CD4-positive, alpha-beta T cell treated with Interleukin-21 for 1 hour (primary cell): ENCODE measurements at regions not wholly inside any gene's neighbourhood (a gene's known extent, or its start where the extent isn't known, plus 50 kb on each side); places are given as distances from the start of the nearest gene placed in this dataset.

Experiments used
- DNase-seq: peaks from one replicate; pipeline ENCODE4 v3.0.0-alpha.2; 2020

DNA sequence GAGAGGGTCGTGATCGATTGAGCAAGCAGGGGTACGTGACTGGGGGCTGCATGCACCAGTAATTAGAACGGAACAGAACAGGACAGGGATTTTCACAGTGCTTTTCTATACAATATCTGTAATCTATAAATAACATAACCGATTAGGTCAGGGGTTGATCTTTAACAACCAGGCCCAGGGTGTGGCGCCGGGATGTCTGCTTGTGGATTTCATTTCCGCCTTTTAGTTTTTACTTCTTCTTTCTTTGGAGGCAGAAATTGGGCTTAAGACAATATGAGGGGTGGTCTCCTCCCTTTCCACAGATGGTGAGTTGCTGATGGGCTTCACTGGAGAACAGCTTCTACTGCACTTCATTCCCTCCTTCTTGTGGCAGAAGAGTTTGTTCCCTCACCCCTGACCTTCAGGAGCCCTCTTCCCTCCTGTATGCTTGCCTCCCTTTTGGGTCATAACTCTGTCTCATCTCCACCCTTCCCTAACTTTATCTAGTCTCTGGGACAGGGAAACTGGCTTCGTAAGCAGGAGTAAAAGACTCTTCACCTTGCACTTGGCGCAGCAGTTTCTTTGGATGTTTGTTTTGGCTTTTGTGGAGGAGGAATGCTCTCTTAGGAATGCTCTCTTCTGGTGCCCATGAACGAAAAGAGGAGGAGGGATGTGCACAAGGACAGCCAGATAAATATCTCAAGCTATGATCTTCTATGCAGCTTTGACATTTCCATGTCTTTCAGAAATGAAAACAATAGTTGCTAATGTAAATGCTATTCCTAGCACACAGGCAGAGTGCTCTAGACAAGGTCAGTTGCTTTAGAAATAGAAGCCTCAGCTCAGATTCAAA is 139.8 kb upstream of the RPS23 start:
- DNase-seq: no peak

DNA sequence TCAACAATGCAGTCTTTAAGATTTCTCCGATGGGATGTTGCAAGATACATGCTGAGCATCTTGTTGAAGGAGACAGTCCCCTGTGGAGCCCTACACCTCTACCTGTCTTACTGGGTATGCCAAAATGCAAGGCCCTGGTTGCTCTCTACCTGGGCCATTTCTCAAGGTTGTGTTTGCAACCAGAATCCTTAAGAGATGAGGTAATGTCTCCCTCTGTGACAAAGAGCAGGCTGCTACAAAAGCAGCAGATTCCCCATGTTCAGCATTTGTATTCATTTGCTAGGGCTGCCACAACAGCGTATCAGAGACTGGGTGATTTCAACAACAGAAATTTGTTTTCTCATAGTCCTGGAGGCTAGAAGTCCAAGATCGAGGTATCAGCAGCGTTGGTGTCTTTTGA is 138.4 kb upstream of the RPS23 start:
- no peak for DNase-seq

DNA sequence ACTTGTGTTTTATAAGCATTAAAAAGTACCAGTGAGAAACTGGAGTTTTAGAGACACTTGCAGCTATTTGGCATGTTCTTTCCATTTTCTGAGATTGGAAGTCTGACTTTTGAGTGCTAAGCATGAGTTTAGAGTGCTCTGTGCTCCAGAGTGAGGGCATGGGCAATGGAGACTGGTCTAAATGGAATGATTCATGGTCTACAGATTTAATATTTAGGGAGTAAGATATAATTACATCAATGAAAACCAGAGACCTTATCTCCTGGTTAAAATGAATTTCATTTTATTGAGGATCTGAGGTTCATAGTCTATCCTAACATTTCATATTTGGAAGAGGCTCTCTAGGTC is 135.9 kb upstream of the RPS23 start:
- DNase-seq: no peak

DNA sequence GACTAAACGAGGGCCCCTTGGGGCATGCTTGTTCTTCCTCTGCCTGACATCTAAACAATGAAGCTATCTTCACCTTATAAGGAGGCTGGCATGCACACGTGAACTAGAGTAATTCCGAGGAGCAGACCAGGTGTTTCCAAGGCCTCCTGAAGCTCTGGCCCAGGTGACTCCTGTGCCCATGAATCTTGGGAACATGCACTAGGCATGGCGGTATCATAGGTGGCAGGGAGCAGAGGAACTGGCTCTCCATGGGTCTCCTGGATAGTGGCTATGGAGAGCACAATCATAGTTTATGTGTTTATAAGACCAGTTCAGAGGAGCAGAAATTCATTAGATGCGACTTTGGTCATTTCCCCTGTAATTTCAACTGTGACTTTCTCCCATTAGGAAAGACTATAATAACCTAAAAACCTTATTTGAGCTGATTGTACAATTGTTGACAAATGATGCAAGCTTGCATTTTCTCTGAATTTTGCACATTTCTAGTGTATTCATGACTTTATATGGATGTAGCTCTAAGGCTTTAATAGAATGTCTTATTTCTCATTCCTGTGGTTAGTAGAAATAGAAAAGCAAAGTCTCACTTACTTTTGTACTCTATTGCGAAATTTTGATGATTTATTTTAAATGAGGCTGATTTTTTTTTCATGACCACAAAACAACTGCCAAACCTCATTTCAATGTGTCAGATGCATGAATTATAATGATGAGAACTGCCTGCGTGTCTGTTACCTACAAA is 135.3 kb upstream of the RPS23 start:
- DNase-seq: no peak

DNA sequence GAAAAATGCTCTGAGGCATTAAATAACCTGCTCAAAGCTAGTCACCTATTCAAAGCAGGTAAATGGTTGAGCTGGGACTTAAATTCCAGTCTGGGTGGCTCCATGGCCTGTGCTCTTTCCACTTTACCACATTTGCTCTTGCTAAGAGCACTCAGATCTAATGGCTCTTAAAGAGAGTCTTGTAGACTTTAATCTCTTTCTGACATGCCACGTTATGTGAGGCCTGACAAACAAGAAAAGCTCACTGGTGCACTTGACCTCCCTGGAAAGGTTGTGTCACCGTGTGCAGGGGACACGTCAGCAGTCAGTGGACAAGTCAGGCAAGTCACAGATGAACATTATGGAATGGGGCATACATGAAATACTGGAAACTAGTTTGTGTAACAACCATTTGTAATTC is 129.9 kb upstream of the RPS23 start:
- DNase-seq: no peak

DNA sequence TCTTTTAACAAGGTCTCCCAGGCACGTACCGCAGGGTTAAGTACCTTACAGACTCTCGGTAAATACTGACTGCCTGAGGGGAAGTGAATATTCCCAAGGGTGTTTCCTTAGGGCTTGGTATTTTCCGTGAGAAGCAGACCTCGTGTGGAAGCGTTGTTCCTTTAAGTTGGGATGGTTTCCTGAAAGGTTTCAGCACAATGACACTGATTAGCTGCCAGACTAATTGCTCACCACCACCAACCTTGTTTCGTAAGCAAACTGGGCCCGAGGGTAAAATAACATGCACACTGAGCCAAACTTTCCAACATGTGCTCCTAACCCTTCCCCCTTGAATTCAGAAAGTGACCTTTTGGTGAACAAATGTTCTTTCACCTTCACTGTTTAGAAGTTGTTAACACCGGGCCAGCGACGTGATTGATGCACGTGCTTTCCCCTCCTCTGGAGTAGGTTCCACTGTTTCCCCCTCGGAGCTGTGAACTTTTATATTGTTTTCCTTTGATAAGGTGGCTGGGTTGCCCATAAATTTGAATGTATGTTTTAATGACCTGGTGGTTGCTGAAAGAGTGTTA is 128.1 kb upstream of the RPS23 start:
- DNase-seq: no peak

DNA sequence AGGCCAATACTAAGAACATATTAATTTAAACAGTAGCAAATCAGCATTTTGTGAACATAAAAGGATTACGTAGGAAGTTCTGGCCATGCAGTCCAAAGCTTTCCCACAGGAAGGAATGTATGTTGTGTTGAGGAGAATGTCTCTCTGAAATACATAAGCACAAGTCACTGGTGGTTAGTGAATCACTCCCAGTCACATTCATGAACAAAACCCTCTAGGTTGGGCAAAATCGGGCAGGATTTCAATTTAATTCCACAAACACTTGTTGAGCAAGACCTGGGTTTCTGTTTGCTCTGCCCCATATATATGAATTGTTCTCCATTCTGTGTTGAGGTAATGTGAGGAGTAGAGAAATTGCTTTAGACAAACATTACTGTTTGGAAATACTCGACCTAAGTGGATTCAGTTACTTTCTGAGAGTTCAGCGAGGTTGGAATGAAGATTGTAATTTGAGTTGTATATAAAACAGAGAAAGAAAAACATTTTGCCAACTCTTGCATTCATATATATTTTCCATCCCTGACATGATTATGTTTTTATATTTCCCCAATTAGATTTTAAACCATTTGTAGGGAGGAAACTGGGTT is 127.6 kb upstream of the RPS23 start:
- DNase-seq: no peak

DNA sequence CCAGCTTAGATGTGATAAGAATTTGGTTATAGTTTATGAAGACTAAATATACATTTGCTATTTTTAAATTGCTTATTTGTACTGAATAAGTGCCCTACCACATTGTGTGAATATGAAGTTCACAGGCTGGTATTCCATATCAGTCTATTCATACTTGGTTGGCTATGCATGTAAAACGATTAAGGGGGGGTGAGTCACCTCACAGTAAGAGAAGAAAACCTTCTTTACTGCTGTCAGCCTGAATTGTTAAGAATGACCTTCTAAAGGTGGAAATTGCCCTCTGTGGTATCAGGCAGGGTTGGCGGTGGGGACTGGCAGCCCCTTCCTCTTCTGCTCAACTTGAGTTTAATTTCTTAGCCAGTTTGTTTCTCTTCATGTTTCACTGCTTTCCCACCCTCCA is 127.0 kb upstream of the RPS23 start:
- no peak for DNase-seq

DNA sequence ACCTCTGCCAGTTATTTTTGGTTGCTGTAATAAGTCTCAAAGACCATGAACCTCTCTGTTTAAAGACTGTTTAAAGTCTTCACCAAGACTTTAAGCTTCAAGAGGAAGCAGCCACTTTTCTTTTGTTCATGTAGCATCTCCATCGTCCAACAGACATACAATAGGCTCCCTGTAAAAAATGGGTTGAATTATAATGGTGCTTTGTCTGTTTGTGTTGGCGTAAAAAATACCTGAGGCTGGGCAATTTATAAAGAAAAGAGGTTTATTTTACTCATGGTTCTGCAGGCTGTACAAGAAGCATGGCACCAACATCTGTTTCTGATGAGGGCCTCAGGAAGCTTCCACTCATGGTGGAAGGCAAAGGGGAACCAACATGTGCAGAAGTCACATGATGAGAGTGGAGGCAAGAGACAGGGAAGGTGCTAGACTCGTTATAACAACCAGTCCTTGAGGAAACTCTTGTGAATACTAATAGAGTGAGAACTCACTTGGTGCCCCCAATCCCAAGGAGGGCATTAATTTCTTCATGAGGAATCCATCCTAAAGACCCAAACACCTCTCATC is 126.3 kb upstream of the RPS23 start:
- no peak for DNase-seq

DNA sequence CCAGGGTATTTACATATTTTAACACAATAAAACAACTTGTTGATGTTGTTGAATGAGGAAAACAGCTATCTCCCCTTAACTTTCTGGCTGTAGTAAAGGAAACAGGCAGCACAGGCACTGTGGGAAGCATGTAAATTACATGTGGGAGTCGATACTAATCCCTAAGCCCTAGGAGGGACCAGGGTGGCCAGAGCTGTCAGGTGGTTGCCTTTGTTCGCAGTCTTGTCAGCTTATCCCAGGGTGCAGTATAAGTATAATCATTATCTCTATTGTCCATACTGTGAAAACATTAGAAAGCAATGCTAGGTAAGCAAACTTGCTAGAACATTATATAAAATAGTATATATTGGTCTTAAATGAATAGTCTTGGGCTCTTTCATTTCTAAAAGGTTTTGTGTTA is 125.6 kb upstream of the RPS23 start:
- DNase-seq: no peak

DNA sequence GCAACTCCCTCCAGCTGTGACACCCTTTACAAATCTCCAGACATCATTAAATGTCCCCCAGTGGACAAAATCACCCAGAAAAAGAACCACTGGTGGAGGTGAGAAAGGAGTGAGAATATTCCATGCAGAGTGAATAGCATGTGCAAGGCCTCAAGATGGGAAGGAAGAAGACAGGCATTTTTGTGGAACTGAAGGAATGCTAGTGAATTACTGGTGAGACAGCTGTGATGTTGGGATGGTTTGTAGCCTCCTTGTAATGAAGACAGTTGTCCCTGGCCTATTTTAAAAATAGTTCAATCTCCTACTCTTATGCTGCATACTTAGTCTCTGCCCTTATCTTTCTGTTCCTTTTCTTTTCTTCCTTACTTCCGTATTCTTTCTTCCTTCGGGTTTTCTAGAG is 124.9 kb upstream of the RPS23 start:
- DNase-seq: no peak

DNA sequence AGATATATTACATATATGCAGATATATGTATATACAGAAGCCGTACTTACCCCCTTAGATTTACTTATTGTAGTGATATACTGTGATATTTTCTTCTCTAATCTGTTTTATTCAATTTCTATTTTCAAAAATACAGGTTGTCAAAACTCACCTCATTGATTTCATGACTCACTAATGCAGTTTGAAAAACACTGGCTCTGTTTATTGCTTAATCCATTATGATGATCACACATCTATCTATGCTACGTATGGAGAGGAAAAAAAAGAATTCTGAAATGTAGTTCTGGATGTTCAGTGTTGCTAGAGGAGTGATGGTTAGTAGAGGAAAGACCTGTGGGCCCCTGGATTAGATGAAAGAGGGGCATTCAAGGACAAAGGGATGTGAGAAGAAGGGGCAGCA is 121.0 kb upstream of the RPS23 start:
- DNase-seq: no peak

DNA sequence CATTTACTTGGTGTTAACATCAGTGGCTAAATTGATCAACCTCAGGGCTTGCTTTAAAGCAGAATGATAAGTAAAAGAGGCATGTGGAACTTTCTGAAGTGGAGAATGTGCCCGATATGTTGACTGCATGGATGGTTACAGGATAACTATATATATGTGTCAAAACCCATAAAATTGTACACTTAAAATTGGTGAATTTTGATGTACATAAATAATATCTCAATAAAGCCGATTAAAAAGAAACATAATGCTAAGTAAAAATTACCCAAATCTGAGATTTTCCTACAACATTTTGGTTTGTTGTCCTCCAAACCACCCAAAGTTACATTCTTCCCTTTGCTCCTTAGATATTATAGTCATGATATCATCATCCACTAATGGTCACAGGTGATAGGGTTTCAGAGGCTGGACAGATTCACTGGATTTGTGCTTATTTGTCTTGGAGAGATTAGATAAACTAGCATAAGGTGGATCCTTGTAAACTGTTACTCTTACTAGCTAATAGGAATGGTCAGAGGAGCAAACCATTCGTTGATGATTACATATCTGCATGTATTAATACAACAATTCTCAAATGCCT is 119.7 kb upstream of the RPS23 start:
- DNase-seq: no peak

DNA sequence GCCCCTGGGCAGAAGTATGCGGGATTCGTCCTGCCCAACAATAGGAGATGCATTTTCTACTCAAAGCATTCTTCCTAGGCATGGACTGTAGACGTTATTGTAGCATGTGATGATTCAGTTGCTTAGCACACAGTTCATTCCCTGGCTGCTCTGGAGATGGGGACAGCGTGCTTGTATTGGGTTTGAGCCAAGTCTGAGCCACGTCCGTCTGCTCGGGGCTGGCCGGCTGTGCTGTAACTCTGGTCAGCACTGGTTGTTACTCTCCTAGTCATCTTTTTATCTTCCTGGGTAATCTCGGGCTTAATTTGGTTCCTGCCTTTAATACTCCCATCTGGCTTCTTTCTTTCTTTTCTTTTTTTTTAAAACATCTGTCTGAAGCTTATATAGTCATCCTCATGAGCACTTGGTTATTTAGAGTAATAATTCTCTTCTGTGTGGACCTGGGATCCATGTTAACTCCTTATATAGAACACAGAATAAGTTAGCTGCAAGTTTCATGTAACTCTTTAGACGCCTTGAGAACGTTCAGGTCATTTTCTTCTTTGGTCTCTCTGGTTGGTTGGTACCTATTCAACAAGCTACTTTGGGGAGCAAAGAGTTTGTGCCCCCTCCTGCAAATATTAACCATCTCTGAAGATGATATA is 118.8 kb upstream of the RPS23 start:
- no peak for DNase-seq

DNA sequence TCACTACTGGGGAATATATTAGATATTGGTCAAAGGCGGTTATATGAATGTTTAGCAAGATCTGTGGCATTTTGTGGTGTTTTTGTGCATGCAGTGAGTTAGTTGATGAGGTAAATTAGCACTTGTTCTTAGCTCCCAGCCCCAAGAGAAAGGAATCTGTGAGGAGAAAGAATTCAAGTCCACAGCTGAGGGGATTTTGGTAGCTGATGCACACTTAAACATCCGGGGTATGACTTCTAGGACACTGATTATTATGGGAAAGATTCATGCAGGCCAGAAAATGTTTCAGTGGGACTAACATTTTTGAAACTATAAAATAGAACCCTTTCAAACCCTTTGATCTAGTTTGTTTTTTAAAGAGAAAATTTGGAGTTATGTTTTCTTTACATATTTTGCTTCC is 118.2 kb upstream of the RPS23 start:
- DNase-seq: no peak

DNA sequence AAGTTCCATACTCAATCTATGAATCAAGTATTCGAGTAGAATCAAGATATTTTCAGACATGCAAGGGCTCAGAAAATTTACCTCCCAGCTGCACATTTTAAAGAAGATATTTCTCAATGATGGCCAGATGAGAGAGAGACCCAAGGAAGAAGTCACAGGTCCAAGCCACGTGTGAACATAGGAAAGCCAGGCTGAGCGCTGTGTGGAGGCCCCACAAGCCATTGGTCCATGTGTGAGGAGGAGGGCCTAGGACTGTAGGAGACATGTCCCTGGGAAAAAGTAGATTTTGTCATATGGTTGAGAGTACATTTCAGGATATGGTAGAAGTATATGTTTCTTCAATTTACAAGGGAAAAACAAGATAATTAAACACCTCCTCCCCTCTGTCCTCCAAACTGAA is 115.8 kb upstream of the RPS23 start:
- no peak for DNase-seq

DNA sequence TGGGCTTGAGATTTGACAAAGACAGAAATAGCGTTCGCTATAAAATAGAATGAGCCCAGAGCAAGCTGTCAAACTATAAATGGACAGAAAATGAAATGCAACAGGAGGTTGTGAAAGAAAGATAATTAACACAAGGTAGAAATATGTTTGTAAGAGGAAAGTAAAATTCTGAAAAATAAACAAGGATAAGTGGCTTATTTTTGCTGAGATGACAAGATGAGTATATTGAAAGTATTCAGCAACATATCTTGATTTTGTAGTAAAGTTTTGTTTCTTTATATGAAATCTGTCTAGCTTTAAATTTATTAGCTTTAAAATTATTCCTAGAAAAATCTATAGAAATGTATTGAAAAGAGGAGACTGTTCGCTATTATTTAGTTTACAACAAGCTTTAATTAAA is 111.9 kb upstream of the RPS23 start:
- DNase-seq: no peak

DNA sequence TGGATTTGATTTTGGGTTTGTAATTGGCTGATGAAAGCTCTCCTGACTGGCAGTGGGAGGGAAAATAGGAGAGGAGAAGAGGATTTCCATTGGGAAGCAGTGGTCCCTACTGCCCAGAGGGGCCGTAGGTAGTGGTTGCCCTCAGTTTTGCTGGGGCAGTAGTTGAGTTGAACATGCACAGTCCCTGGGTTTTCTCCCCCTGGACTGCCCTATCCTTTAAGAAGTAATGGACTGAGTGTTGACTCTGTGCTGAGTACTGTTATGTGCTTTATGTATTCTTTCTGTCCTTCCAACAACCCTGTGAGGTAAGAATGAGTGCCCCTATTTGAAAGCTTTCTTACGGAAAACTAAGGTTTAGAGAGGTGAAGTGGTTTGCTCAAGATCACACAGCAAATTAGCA is 111.2 kb upstream of the RPS23 start:
- DNase-seq: no peak

DNA sequence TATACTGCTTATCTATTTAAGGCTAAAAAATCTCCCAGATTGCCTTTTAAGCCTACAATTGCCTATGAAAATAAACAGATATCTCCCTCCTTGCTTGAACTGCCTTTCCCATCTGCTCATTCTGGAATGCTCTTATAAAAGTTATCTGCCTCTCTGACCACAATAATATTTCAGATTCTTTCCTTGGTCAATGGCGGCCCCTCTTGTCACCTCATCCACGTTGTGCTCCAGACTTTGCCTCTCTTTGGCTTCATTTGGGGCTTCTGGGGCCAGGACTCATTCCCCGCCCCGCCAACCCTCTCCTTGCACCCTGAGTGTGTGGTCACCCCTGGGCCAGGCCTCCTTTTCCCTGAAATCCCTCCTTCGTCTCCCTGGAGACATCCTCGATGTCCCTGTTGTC is 110.0 kb upstream of the RPS23 start:
- no peak for DNase-seq

DNA sequence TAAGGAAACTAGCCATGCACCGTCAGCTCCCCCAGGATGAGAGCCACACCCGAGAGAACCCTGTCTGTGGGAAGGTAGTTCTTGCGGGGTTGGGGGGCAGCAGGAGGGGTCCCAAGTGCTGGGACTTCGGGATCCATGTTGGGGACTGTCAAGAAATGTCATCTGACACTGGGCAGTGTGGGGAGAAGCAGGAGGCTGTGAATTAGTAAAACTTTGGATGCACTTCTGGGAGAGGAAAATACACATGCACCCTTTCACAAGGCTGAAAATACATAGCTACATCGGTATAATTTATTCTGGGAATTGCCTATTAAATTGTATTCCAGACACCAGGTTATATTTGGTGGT is 109.6 kb upstream of the RPS23 start:
- no peak for DNase-seq

DNA sequence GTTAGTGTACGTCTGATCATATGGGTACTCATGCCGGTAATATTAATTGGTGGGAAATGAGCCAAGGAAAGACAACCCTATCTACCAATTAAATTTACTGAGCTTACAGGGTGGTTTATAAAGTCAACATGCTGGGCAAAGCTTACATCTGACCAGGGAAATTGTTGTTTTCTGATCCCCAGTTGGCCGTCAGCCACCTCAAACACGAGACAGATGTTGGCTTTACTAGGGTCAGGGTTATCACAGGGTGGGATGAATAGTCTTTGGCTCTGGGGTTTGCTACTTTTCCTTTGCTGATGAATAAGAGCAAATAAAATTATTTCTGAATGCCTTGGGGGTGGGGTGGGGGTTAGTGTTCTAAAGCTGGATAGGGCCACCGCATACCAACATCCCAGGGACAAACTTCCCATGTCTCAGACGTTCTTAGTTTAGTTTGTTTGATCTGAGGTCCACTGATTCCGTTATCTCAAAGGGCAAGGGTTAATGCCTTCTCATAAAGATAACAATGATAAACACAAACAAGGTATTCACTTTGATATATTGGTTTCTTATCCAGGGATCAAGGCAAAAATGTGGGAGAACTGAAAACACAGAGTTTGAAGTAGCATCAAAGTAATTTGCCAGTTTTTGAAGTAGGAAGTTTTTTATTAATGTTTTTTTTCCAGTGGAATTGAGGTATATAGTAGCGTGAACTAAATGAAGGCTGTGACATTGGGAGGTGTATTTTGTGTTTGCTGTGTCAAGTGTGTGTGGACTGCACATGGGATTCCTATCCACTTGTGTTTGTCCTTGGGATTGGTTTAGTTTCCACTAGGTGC is 109.1 kb upstream of the RPS23 start:
- DNase-seq: no peak

DNA sequence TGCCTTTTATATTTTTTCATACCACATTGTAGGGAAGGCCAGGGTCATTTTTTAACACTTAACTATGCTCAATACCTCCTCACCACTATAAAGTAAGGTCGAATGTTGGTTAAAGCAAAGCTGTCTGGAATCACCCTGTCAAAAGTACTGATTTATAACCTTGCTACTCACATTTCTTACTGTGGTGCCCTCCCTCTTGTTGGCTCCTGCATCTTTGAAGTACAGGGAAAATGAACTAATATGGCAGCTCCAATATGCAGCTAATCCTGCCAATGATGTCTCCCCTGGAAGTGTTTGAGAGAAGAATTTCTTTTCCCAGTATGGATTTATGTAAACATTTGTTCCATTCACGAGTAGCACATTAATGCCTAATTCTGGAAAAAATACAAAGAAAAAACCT is 108.4 kb upstream of the RPS23 start:
- DNase-seq: no peak
